ENCODE measurements at regions not wholly inside any gene's neighbourhood (a gene's known extent, or its start where the extent isn't known, plus 50 kb on each side); places are given as distances from the start of the nearest gene placed in this dataset.

- Histone ChIP-seq H3K14ac (ENCODE audit: low read length) (no peak overlapping the region), H3K36me3 (replicated peaks in 1 of 2; ENCODE audit: control insufficient read depth in 2 of 2, insufficient read depth in 2 of 2, low read length in 2 of 2) (no peaks in the 10 kb centered on the region), H3K4ac (ENCODE audit: low read length) (no peak overlapping the region), H3K4me1 (ENCODE audit: control insufficient read depth in 2 of 2, insufficient read depth in 1 of 2, low read depth in 1 of 2, low read length in 2 of 2) (no peaks in the 10 kb centered on the region), H2BK15ac (ENCODE audit: low read length) (no peak overlapping the region), H3K9me3 (replicated peaks in 1 of 2; ENCODE audit: control insufficient read depth in 2 of 2, insufficient read depth in 1 of 2, low read depth in 1 of 2, low read length in 2 of 2) (no peaks in the 10 kb centered on the region), H3K27me3 (ENCODE audit: control insufficient read depth in 3 of 3, insufficient read depth in 3 of 3, low read depth in 1 of 3, low read length in 3 of 3) (no peaks in the 10 kb centered on the region), H2AFZ (ENCODE audit: low read length) (no peak overlapping the region), H2BK12ac (ENCODE audit: low read length) (no peak overlapping the region), H2BK120ac (ENCODE audit: low read depth, low read length) (no peak overlapping the region), H3K18ac (ENCODE audit: low read length) (no peak overlapping the region), H3K27ac (replicated peaks; ENCODE audit: low read length) (no peak overlapping the region), H2AK5ac (ENCODE audit: low read depth, low read length) (no peak overlapping the region), H3K4me3 (ENCODE audit: low read length in 2 of 2) (no peak overlapping the region), H3K4me2 (ENCODE audit: insufficient read depth, low read length, poor library complexity, severe bottlenecking) (no peak overlapping the region), H3K79me1 (ENCODE audit: low read depth, low read length) (no peaks in the 10 kb centered on the region), H2BK5ac (ENCODE audit: low read length) (no peak overlapping the region), H4K91ac (ENCODE audit: low read depth, low read length, poor library complexity) (no peak overlapping the region), H4K8ac (ENCODE audit: low read depth, low read length) (no peak overlapping the region), H3K23ac (ENCODE audit: low read depth, low read length, poor library complexity) (no peak overlapping the region), H3K9ac (ENCODE audit: low read depth, low read length, poor library complexity) (no peak overlapping the region)
- DNase-seq (ENCODE audit: low spot score): no peak
- WGBS, 2 donors (ENCODE audit: extremely low coverage in 2 of 2, insufficient read length in 2 of 2, insufficient replicate concordance in 1 of 2): no CpG with 5 or more reads among the region's 3 CpGs
These were observed 261.9 kb upstream of the ANKH start for GRCh38 chr5:15133456-15133965.

- H2BK120ac ChIP-seq (ENCODE audit: low read depth, low read length): no peak overlapping the region
- no peak for DNase-seq (ENCODE audit: low spot score)
- peak overlapping the region; percentile 53 for H3K18ac ChIP-seq (ENCODE audit: low read length)
- no peaks in the 10 kb centered on the region for H3K27me3 ChIP-seq (ENCODE audit: control insufficient read depth in 3 of 3, insufficient read depth in 3 of 3, low read depth in 1 of 3, low read length in 3 of 3)
- no peak overlapping the region for H3K4ac ChIP-seq (ENCODE audit: low read length)
- no peak overlapping the region for H3K23ac ChIP-seq (ENCODE audit: low read depth, low read length, poor library complexity)
- no peaks in the 10 kb centered on the region for H3K4me1 ChIP-seq (ENCODE audit: control insufficient read depth in 2 of 2, insufficient read depth in 1 of 2, low read depth in 1 of 2, low read length in 2 of 2)
- no peaks in the 10 kb centered on the region for H3K79me1 ChIP-seq (ENCODE audit: low read depth, low read length)
- H3K36me3 ChIP-seq (replicated peaks in 1 of 2; ENCODE audit: control insufficient read depth in 2 of 2, insufficient read depth in 2 of 2, low read length in 2 of 2): no peaks in the 10 kb centered on the region
- H3K14ac ChIP-seq (ENCODE audit: low read length): no peak overlapping the region
- H3K4me3 ChIP-seq (ENCODE audit: low read length in 2 of 2): no peak overlapping the region
- peak overlapping the region; percentile 74 for H2AK5ac ChIP-seq (ENCODE audit: low read depth, low read length)
- no peak overlapping the region for H2BK5ac ChIP-seq (ENCODE audit: low read length)
- H2BK12ac ChIP-seq (ENCODE audit: low read length): no peak overlapping the region
- H3K27ac ChIP-seq (replicated peaks; ENCODE audit: low read length): no peak overlapping the region
- H3K9ac ChIP-seq (ENCODE audit: low read depth, low read length, poor library complexity): no peak overlapping the region
- H4K8ac ChIP-seq (ENCODE audit: low read depth, low read length): peak overlapping the region; percentile 65
- no peak overlapping the region for H2BK15ac ChIP-seq (ENCODE audit: low read length)
- no peak overlapping the region for H3K4me2 ChIP-seq (ENCODE audit: insufficient read depth, low read length, poor library complexity, severe bottlenecking)
- no peak overlapping the region for H4K91ac ChIP-seq (ENCODE audit: low read depth, low read length, poor library complexity)
- no peak overlapping the region for H2AFZ ChIP-seq (ENCODE audit: low read length)
- no CpG with 5 or more reads among the region's 5 CpGs for WGBS, 2 donors (ENCODE audit: extremely low coverage in 2 of 2, insufficient read length in 2 of 2, insufficient replicate concordance in 1 of 2)
- H3K9me3 ChIP-seq (replicated peaks in 1 of 2; ENCODE audit: control insufficient read depth in 2 of 2, insufficient read depth in 1 of 2, low read depth in 1 of 2, low read length in 2 of 2): no peaks in the 10 kb centered on the region
These were observed 261.3 kb upstream of the ANKH start for GRCh38 chr5:15132816-15133405.

GRCh38 chr5:15131909-15132308 lies 260.3 kb upstream of the ANKH start:
- Histone ChIP-seq H2BK12ac (ENCODE audit: low read length) (no peak overlapping the region), H4K8ac (ENCODE audit: low read depth, low read length) (no peak overlapping the region), H3K4me3 (ENCODE audit: low read length in 2 of 2) (peak overlapping the region in 1 of 2 donors; percentile 38), H3K79me1 (ENCODE audit: low read depth, low read length) (no peaks in the 10 kb centered on the region), H2BK120ac (ENCODE audit: low read depth, low read length) (no peak overlapping the region), H3K27ac (replicated peaks; ENCODE audit: low read length) (no peak overlapping the region), H3K14ac (ENCODE audit: low read length) (no peak overlapping the region), H3K4me1 (ENCODE audit: control insufficient read depth in 2 of 2, insufficient read depth in 1 of 2, low read depth in 1 of 2, low read length in 2 of 2) (no peaks in the 10 kb centered on the region), H3K4me2 (ENCODE audit: insufficient read depth, low read length, poor library complexity, severe bottlenecking) (no peak overlapping the region), H2BK5ac (ENCODE audit: low read length) (no peak overlapping the region), H3K27me3 (ENCODE audit: control insufficient read depth in 3 of 3, insufficient read depth in 3 of 3, low read depth in 1 of 3, low read length in 3 of 3) (no peaks in the 10 kb centered on the region), H3K9me3 (replicated peaks in 1 of 2; ENCODE audit: control insufficient read depth in 2 of 2, insufficient read depth in 1 of 2, low read depth in 1 of 2, low read length in 2 of 2) (no peaks in the 10 kb centered on the region), H2BK15ac (ENCODE audit: low read length) (no peak overlapping the region), H2AFZ (ENCODE audit: low read length) (no peak overlapping the region), H3K4ac (ENCODE audit: low read length) (no peak overlapping the region), H4K91ac (ENCODE audit: low read depth, low read length, poor library complexity) (peak overlapping the region; percentile 64), H2AK5ac (ENCODE audit: low read depth, low read length) (no peak overlapping the region), H3K9ac (ENCODE audit: low read depth, low read length, poor library complexity) (no peak overlapping the region), H3K18ac (ENCODE audit: low read length) (peak overlapping the region; percentile 46), H3K23ac (ENCODE audit: low read depth, low read length, poor library complexity) (peak overlapping the region; percentile 40), H3K36me3 (replicated peaks in 1 of 2; ENCODE audit: control insufficient read depth in 2 of 2, insufficient read depth in 2 of 2, low read length in 2 of 2) (no peaks in the 10 kb centered on the region)
- no CpG with 5 or more reads among the region's 5 CpGs for WGBS, 2 donors (ENCODE audit: extremely low coverage in 2 of 2, insufficient read length in 2 of 2, insufficient replicate concordance in 1 of 2)
- no peak for DNase-seq (ENCODE audit: low spot score)

GRCh38 chr5:15124871-15125568 lies 253.4 kb upstream of the ANKH start:
- Histone ChIP-seq H2AFZ (ENCODE audit: low read length) (no peak overlapping the region), H2BK15ac (ENCODE audit: low read length) (no peak overlapping the region), H3K18ac (ENCODE audit: low read length) (no peak overlapping the region), H2AK5ac (ENCODE audit: low read depth, low read length) (no peak overlapping the region), H3K4me1 (ENCODE audit: control insufficient read depth in 2 of 2, insufficient read depth in 1 of 2, low read depth in 1 of 2, low read length in 2 of 2) (no peaks in the 10 kb centered on the region), H3K4me2 (ENCODE audit: insufficient read depth, low read length, poor library complexity, severe bottlenecking) (no peak overlapping the region), H2BK5ac (ENCODE audit: low read length) (no peak overlapping the region), H3K23ac (ENCODE audit: low read depth, low read length, poor library complexity) (no peak overlapping the region), H2BK12ac (ENCODE audit: low read length) (no peak overlapping the region), H3K27me3 (ENCODE audit: control insufficient read depth in 3 of 3, insufficient read depth in 3 of 3, low read depth in 1 of 3, low read length in 3 of 3) (no peaks in the 10 kb centered on the region), H3K4me3 (ENCODE audit: low read length in 2 of 2) (no peak overlapping the region), H4K8ac (ENCODE audit: low read depth, low read length) (no peak overlapping the region), H3K27ac (replicated peaks; ENCODE audit: low read length) (no peak overlapping the region), H3K4ac (ENCODE audit: low read length) (no peak overlapping the region), H3K79me1 (ENCODE audit: low read depth, low read length) (no peaks in the 10 kb centered on the region), H3K14ac (ENCODE audit: low read length) (no peak overlapping the region), H2BK120ac (ENCODE audit: low read depth, low read length) (no peak overlapping the region), H3K9me3 (replicated peaks in 1 of 2; ENCODE audit: control insufficient read depth in 2 of 2, insufficient read depth in 1 of 2, low read depth in 1 of 2, low read length in 2 of 2) (no peaks in the 10 kb centered on the region), H3K36me3 (replicated peaks in 1 of 2; ENCODE audit: control insufficient read depth in 2 of 2, insufficient read depth in 2 of 2, low read length in 2 of 2) (no peaks in the 10 kb centered on the region), H4K91ac (ENCODE audit: low read depth, low read length, poor library complexity) (no peak overlapping the region), H3K9ac (ENCODE audit: low read depth, low read length, poor library complexity) (no peak overlapping the region)
- no CpG with 5 or more reads among the region's 2 CpGs for WGBS, 2 donors (ENCODE audit: extremely low coverage in 2 of 2, insufficient read length in 2 of 2, insufficient replicate concordance in 1 of 2)
- no peak for DNase-seq (ENCODE audit: low spot score)

Data from neuronal stem cell (in vitro differentiated cells).